ENCODE measurements at regions not wholly inside any gene's neighbourhood (a gene's known extent, or its start where the extent isn't known, plus 50 kb on each side); places are given as distances from the start of the nearest gene placed in this dataset.

GRCh38 chr20:17838921-17839320 is 129.7 kb downstream of the SNX5 start:
- H3K4me2 ChIP-seq (ENCODE audit: low read length) = no peak overlapping the region
- H3K4me1 ChIP-seq (ENCODE audit: insufficient read depth, low read length) = peaks cover 57% of the 10 kb centered on the region
- H3K4me3 ChIP-seq (ENCODE audit: insufficient read depth, low read depth, low read length) = no peak overlapping the region
- H3K36me3 ChIP-seq (ENCODE audit: insufficient read depth, low read length) = no peaks in the 10 kb centered on the region
- no peaks in the 10 kb centered on the region for H3K27me3 ChIP-seq (ENCODE audit: insufficient read depth, low read length)
- no peaks in the 10 kb centered on the region for H3K9me3 ChIP-seq (ENCODE audit: insufficient read depth, low read depth, low read length)
- H3K79me2 ChIP-seq (ENCODE audit: insufficient read depth, low read length) = no peaks in the 10 kb centered on the region
- H3K4me3 Mint-ChIP-seq (ENCODE audit: unreplicated experiment) = no peak overlapping the region
- H3K9me3 Mint-ChIP-seq (ENCODE audit: unreplicated experiment) = no peaks in the 10 kb centered on the region
- no peak overlapping the region for H2AFZ ChIP-seq (ENCODE audit: low read depth, low read length)
- no peaks in the 10 kb centered on the region for H3K27me3 Mint-ChIP-seq (ENCODE audit: low read depth, unreplicated experiment)
- no peak overlapping the region for H3K27ac Mint-ChIP-seq (ENCODE audit: unreplicated experiment)
- no peak for DNase-seq (ENCODE audit: low read depth)
- FAIRE-seq = no peak
- no peak overlapping the region for H3K27ac ChIP-seq (ENCODE audit: low read depth, low read length)
- H4K20me1 ChIP-seq (ENCODE audit: insufficient read depth, low read length) = no peaks in the 10 kb centered on the region
- H3K4me1 Mint-ChIP-seq (ENCODE audit: low read depth, unreplicated experiment) = peaks cover 29% of the 10 kb centered on the region
- TF ChIP-seq CTCF (IDR thresholded peaks at IDR 0.05; ENCODE audit: insufficient read depth, low read depth, low read length) = no peak
- TF ChIP-seq EZH2 (IDR thresholded peaks at IDR 0.05; ENCODE audit: insufficient read depth, low read length) = no peak
- H3K9ac ChIP-seq (ENCODE audit: low read length) = no peak overlapping the region
- H3K36me3 Mint-ChIP-seq (ENCODE audit: low read depth, unreplicated experiment) = no peaks in the 10 kb centered on the region

DNA sequence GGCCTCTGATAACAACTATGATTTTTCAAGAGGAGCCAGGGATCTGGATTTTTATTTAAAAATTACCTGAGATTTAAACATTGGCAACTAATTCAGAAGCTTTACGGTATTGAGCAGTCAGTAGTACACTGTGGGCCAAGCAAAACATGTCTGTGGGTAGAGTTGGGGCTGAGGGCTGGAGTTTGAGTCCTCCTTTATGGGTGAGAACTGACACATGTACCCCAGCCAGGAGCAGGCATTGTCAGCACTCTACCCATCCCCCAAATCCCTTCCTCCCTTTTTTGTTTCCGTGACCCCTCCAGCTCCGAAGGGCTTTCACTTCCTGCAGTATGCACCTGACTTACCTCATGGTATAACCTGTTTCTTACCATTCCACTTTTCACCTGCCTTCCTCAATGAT is 131.4 kb downstream of the SNX5 start:
- H3K4me1 Mint-ChIP-seq (ENCODE audit: low read depth, unreplicated experiment) = peaks cover 21% of the 10 kb centered on the region
- H3K27me3 Mint-ChIP-seq (ENCODE audit: low read depth, unreplicated experiment) = no peaks in the 10 kb centered on the region
- H3K36me3 Mint-ChIP-seq (ENCODE audit: low read depth, unreplicated experiment) = no peaks in the 10 kb centered on the region
- DNase-seq (ENCODE audit: low read depth) = no peak
- H3K27me3 ChIP-seq (ENCODE audit: insufficient read depth, low read length) = no peaks in the 10 kb centered on the region
- no peak for TF ChIP-seq CTCF (IDR thresholded peaks at IDR 0.05; ENCODE audit: insufficient read depth, low read depth, low read length)
- TF ChIP-seq EZH2 (IDR thresholded peaks at IDR 0.05; ENCODE audit: insufficient read depth, low read length) = no peak
- no peaks in the 10 kb centered on the region for H3K9me3 ChIP-seq (ENCODE audit: insufficient read depth, low read depth, low read length)
- no peak overlapping the region for H3K4me2 ChIP-seq (ENCODE audit: low read length)
- H4K20me1 ChIP-seq (ENCODE audit: insufficient read depth, low read length) = no peaks in the 10 kb centered on the region
- no peak for FAIRE-seq
- no peaks in the 10 kb centered on the region for H3K9me3 Mint-ChIP-seq (ENCODE audit: unreplicated experiment)
- H3K27ac Mint-ChIP-seq (ENCODE audit: unreplicated experiment) = no peak overlapping the region
- H3K4me1 ChIP-seq (ENCODE audit: insufficient read depth, low read length) = peaks cover 53% of the 10 kb centered on the region
- H3K79me2 ChIP-seq (ENCODE audit: insufficient read depth, low read length) = no peaks in the 10 kb centered on the region
- no peak overlapping the region for H3K9ac ChIP-seq (ENCODE audit: low read length)
- no peak overlapping the region for H2AFZ ChIP-seq (ENCODE audit: low read depth, low read length)
- no peak overlapping the region for H3K4me3 ChIP-seq (ENCODE audit: insufficient read depth, low read depth, low read length)
- H3K4me3 Mint-ChIP-seq (ENCODE audit: unreplicated experiment) = no peak overlapping the region
- H3K36me3 ChIP-seq (ENCODE audit: insufficient read depth, low read length) = no peaks in the 10 kb centered on the region
- H3K27ac ChIP-seq (ENCODE audit: low read depth, low read length) = no peak overlapping the region

GRCh38 chr20:17836303-17836861 is 132.2 kb downstream of the SNX5 start:
- no peaks in the 10 kb centered on the region for H4K20me1 ChIP-seq (ENCODE audit: insufficient read depth, low read length)
- H3K4me2 ChIP-seq (ENCODE audit: low read length) = peak overlapping the region; percentile 60
- no peaks in the 10 kb centered on the region for H3K79me2 ChIP-seq (ENCODE audit: insufficient read depth, low read length)
- H3K4me1 ChIP-seq (ENCODE audit: insufficient read depth, low read length) = peaks cover 46% of the 10 kb centered on the region
- peak overlapping the region; percentile 3 for H2AFZ ChIP-seq (ENCODE audit: low read depth, low read length)
- Mint-ChIP-seq H3K27me3 (ENCODE audit: low read depth, unreplicated experiment) (no peaks in the 10 kb centered on the region), H3K36me3 (ENCODE audit: low read depth, unreplicated experiment) (no peaks in the 10 kb centered on the region), H3K9me3 (ENCODE audit: unreplicated experiment) (no peaks in the 10 kb centered on the region), H3K4me1 (ENCODE audit: low read depth, unreplicated experiment) (peaks cover 21% of the 10 kb centered on the region), H3K4me3 (ENCODE audit: unreplicated experiment) (no peak overlapping the region), H3K27ac (ENCODE audit: unreplicated experiment) (peak overlapping the region; percentile 81)
- no peaks in the 10 kb centered on the region for H3K9me3 ChIP-seq (ENCODE audit: insufficient read depth, low read depth, low read length)
- no peaks in the 10 kb centered on the region for H3K27me3 ChIP-seq (ENCODE audit: insufficient read depth, low read length)
- DNase-seq (ENCODE audit: low read depth) (peak; percentile 95), FAIRE-seq (no peak)
- peak overlapping the region; percentile 53 for H3K27ac ChIP-seq (ENCODE audit: low read depth, low read length)
- H3K9ac ChIP-seq (ENCODE audit: low read length) = peak overlapping the region; percentile 41
- no peak overlapping the region for H3K4me3 ChIP-seq (ENCODE audit: insufficient read depth, low read depth, low read length)
- no peak for TF ChIP-seq CTCF (IDR thresholded peaks at IDR 0.05; ENCODE audit: insufficient read depth, low read depth, low read length)
- TF ChIP-seq EZH2 (IDR thresholded peaks at IDR 0.05; ENCODE audit: insufficient read depth, low read length) = no peak
- H3K36me3 ChIP-seq (ENCODE audit: insufficient read depth, low read length) = no peaks in the 10 kb centered on the region
